GM06990 (cell line): ENCODE measurements at regions not wholly inside any gene's neighbourhood (a gene's known extent, or its start where the extent isn't known, plus 50 kb on each side); places are given as distances from the start of the nearest gene placed in this dataset.

Experiments
- DNase-seq: peaks from one replicate; pipeline ENCODE4 v3.0.0-alpha.2; 2011; ENCODE audit not compliant: insufficient read length; ENCODE audit errors: extremely low read depth
- H3K27me3 ChIP-seq: replicated peaks from 2 replicates; pipeline ENCODE4 v1.6.0; 2011; ENCODE audit warnings: low read length; ENCODE audit not compliant: control insufficient read depth, insufficient read depth
- H3K36me3 ChIP-seq: 2 replicates; pipeline ENCODE4 v1.5.1; 2011; ENCODE audit warnings: low read length; ENCODE audit not compliant: control insufficient read depth, insufficient read depth
- H3K4me3 ChIP-seq: replicated peaks from 2 replicates; pipeline ENCODE4 v1.5.1; 2011; ENCODE audit warnings: low read depth, mild to moderate bottlenecking, control low read depth, low read length
- TF ChIP-seq, protein P1 (sequence below): IDR thresholded peaks from 2 replicates; pipeline ENCODE4 v1.5.1; 2011; ENCODE audit warnings: low read length, control low read depth, mild to moderate bottlenecking, inconsistent platforms; ENCODE audit not compliant: insufficient read depth, poor library complexity, severe bottlenecking

DNA sequence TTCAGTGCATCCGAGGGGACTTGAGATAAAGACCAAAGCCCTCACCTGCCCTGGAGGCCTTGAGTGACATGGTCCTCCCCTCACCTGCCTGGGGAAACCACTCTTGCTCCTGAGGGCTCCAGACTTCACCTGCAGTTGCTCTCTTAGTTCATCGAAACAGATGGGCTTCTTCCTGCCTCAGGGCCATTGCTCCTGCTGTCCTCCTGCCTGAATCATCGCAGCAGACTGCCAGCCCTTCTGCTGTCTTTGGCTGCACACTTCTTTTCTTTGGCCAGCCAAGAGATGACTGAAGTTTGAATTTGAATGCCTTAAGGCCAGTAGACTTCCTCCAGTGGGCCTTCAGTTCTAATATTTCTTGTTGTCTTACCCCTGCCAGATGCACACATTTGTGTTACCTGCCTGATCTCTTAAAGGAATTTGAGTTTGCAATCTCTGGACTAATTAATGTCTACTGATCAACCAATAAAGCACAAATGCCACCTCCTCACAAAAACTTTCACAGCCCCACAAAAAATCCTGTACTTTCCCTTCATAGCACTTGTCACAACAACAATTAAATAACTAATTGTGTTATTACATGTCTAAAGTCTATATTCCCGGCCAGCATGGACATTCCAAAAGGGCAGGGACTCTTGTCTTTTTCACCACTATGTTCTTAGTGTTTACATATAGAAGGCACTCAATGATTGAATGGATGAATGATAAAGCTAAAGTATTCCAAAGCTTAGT lies 56.7 kb upstream of the SGK1 start:
- DNase-seq: no peak
- TF ChIP-seq, protein P1, sequence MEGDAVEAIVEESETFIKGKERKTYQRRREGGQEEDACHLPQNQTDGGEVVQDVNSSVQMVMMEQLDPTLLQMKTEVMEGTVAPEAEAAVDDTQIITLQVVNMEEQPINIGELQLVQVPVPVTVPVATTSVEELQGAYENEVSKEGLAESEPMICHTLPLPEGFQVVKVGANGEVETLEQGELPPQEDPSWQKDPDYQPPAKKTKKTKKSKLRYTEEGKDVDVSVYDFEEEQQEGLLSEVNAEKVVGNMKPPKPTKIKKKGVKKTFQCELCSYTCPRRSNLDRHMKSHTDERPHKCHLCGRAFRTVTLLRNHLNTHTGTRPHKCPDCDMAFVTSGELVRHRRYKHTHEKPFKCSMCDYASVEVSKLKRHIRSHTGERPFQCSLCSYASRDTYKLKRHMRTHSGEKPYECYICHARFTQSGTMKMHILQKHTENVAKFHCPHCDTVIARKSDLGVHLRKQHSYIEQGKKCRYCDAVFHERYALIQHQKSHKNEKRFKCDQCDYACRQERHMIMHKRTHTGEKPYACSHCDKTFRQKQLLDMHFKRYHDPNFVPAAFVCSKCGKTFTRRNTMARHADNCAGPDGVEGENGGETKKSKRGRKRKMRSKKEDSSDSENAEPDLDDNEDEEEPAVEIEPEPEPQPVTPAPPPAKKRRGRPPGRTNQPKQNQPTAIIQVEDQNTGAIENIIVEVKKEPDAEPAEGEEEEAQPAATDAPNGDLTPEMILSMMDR: no peak
- Histone ChIP-seq H3K27me3 (no peaks in the 10 kb centered on the region), H3K4me3 (no peak overlapping the region), H3K36me3 (no peaks in the 10 kb centered on the region)

DNA sequence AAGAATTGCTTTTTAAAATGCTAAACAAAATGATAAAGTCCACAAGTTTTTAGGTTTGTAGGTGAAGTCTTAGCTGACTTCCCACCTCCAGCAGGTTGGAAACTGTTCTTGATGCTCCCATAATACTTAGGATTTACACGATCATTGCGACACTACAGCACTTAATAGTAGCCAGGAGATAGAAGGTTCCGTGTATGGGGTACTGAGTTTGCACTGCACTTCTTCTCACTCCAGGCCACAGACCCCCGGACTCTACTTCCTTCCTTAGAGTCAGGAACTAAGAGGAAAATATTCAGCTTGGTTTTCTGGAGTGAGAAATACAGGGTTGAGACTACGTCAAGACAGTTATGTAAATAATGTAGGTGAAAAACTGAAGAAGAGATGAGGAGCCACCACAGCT lies 56.1 kb upstream of the SGK1 start:
- H3K36me3 ChIP-seq: no peaks in the 10 kb centered on the region
- H3K27me3 ChIP-seq: no peaks in the 10 kb centered on the region
- no peak overlapping the region for H3K4me3 ChIP-seq
- TF ChIP-seq, protein P1: no peak
- no peak for DNase-seq

DNA sequence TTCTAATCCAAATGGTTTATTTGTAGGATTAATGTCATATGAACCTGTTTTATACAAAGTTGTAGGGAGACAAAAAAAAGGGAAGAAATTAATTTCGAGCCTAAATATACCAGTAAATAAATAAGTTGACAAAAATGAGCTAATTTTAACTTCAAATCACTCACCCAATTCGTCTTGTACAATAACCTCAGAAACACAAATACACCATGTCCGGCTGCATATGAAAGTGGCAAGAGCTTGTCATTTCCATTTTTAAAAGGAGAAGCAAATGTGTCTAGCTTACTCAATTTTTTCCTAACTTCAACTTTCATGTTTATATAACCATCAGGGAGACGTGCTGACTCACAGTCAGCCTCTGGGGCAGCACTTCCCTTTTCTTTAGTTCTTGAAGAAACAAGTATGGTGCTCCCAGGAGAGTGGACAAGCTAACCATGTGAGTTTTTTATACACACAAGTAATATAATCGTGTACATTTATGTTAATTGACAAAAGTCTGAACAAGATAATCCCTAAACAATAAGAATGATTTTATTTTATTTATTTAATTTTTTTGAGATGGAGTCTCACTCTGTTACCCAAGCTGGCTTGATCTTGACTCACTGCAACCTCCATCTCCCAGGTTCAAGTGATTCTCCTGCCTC lies 55.5 kb upstream of the SGK1 start:
- peak; percentile 48 for DNase-seq
- Histone ChIP-seq H3K4me3 (no peak overlapping the region; the same call in 1 of the 2 replicates), H3K36me3 (no peaks in the 10 kb centered on the region), H3K27me3 (no peaks in the 10 kb centered on the region)
- TF ChIP-seq, protein P1: no peak

DNA sequence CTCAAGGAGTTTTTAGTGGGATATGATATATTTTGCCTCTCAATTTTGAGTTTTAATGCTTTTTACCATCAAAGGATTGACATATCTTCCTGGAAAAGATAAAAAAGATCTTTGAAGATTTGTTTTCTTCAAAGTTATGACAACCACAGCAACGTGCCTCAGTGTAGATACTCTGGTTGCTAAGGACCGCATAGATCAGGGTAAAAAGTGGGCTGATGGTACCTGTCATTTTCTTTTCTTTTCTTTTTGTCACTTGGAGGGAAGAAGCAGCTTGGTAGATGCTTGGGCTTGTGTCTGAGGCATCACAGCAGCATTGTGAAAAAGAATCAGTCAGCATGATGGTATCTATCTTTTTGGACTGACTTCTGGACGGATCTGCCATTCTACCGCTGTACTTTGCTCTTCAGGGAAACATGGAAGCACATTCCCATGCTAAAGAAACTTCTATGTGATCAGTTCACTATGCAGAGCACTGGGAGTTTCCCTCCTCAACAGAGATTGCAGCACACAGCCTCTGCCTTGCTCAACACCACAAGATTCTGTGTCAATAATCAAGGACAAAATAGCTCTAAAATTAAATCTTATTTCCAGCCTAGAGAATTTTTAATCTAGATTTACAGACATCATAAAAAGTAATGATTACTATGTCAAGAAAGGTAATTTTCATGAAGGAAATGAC lies 54.8 kb upstream of the SGK1 start:
- TF ChIP-seq, protein P1: no peak
- no peak for DNase-seq
- no peak overlapping the region; the same call in 1 of the 2 replicates for H3K4me3 ChIP-seq
- no peaks in the 10 kb centered on the region for H3K36me3 ChIP-seq
- no peaks in the 10 kb centered on the region for H3K27me3 ChIP-seq

DNA sequence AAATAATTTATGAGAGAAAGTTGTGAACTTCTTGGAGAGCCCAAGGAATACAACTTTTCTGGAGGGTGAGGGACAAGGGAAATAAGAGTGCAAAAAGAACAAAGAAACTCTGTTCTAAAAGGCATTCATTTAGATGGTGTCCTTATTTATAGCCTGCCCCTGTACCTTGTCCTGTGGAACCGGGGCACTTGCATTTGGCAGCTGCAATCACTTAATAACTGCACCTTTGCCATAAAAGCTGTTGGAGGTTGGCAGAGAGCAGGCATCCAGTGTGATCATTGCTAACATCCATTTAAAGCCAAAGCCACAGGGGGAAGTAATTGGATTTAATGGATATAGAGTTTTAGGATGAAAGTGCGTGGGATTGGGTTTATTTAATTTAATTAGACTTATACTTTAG lies 50.8 kb upstream of the SGK1 start:
- no peaks in the 10 kb centered on the region for H3K36me3 ChIP-seq
- no peaks in the 10 kb centered on the region for H3K27me3 ChIP-seq
- TF ChIP-seq, protein P1: no peak
- no peak overlapping the region for H3K4me3 ChIP-seq
- no peak for DNase-seq
